ENCODE measurements at regions not wholly inside any gene's neighbourhood (a gene's known extent, or its start where the extent isn't known, plus 50 kb on each side); places are given as distances from the start of the nearest gene placed in this dataset.

DNA sequence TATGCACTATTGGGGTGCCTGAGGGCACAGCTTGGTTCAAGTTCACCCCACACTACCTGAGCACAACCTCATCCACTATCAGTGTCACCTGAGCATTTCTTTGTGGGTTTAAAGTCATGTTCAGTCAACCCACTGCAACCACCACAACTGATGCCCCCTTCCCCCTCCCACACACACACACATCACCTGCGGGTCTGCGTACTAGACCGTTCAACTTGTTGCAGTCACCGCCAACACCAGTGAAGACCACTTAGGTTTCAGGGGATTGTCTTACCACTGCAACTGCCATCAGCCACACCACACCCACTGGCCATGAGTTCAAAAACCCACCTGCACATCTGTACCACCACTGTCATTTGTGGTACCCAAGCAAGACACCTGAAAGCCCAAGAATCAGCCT, 355.0 kb downstream of the SH3BGRL start:
- no peaks in the 10 kb centered on the region for H4K20me1 ChIP-seq (replicated peaks in 1 of 2; ENCODE audit: control insufficient read depth in 1 of 2, insufficient read depth in 2 of 2, low read length in 2 of 2)
- CTCF ChIA-PET (ENCODE audit: partially characterized antibody): interaction anchor here (0.7 kb wide), 1 partner anchor 679 kb away, joined by 3 read pairs; no protein-coding TSS in a partner anchor
- H3K23ac ChIP-seq (ENCODE audit: insufficient read length): no peak overlapping the region
- no peak overlapping the region for H3K4me3 ChIP-seq (ENCODE audit: extremely low read depth in 1 of 4, insufficient read depth in 2 of 4, low read depth in 3 of 4, low read length in 4 of 4)
- POLR2A ChIA-PET (ENCODE audit: partially characterized antibody): interaction anchor here (0.5 kb wide), 1 partner anchor 93 kb away, joined by 3 read pairs; no protein-coding TSS in a partner anchor
- FAIRE-seq (no peak), DNase-seq (ENCODE audit: low read depth in 1 of 2, low spot score in 2 of 2) (no peak)
- H3K79me2 ChIP-seq (ENCODE audit: control insufficient read depth in 1 of 2, insufficient read depth in 2 of 2, low read length in 2 of 2): no peaks in the 10 kb centered on the region
- H3K36me3 ChIP-seq (ENCODE audit: control insufficient read depth in 2 of 4, insufficient read depth in 4 of 4, low read length in 3 of 4): no peaks in the 10 kb centered on the region
- no peak overlapping the region for H2AFZ ChIP-seq (ENCODE audit: low read length)
- no peaks in the 10 kb centered on the region for H3K4me1 ChIP-seq (replicated peaks in 1 of 4; ENCODE audit: control insufficient read depth in 3 of 4, insufficient read depth in 4 of 4, low read length in 3 of 4)
- H2AK5ac ChIP-seq (ENCODE audit: low read depth, low read length): no peak overlapping the region
- H2BK20ac ChIP-seq (ENCODE audit: low read length): no peak overlapping the region
- no peak overlapping the region for H4K91ac ChIP-seq (replicated peaks; ENCODE audit: insufficient read length, low read length)
- H3K79me1 ChIP-seq (ENCODE audit: low read depth, low read length): no peaks in the 10 kb centered on the region
- no peak overlapping the region for H3K9ac ChIP-seq (replicated peaks in 1 of 4; ENCODE audit: extremely low read depth in 1 of 4, low read depth in 3 of 4, low read length in 3 of 4)
- H2BK12ac ChIP-seq (ENCODE audit: low read depth, low read length): no peak overlapping the region
- no peaks in the 10 kb centered on the region for H3K9me3 ChIP-seq (ENCODE audit: insufficient read depth in 2 of 2, low read depth in 1 of 2, low read length in 1 of 2)
- H3K18ac ChIP-seq (ENCODE audit: extremely low read depth, low read length): no peak overlapping the region
- no peak overlapping the region for H3K4ac ChIP-seq (replicated peaks; ENCODE audit: insufficient read length, low read depth, low read length)
- H4K8ac ChIP-seq (ENCODE audit: extremely low read depth, insufficient read depth, low read length): peak overlapping the region; percentile 5; the same call in 1 of the 2 replicates
- no peak overlapping the region for H3K27ac ChIP-seq (ENCODE audit: low read depth, low read length)
- no peak overlapping the region for H2BK15ac ChIP-seq (ENCODE audit: low read length)
- 96% methylated on average over 4 of the region's 4 CpGs; no CpG with 5 or more reads in 1 of the 2 experiments for WGBS, 2 experiments (ENCODE audit: extremely low coverage in 1 of 2, insufficient coverage in 1 of 2, insufficient read length in 1 of 2, insufficient replicate concordance in 2 of 2, low coverage in 1 of 2, low lambda C conversion rate in 2 of 2, missing lambda C conversion rate in 1 of 2)
- no peak overlapping the region for H4K5ac ChIP-seq (ENCODE audit: insufficient read length, low read depth, low read length)
- no peaks in the 10 kb centered on the region for H3K23me2 ChIP-seq (ENCODE audit: low read depth, low read length)
- H3K4me2 ChIP-seq (ENCODE audit: insufficient read depth in 1 of 2, low read depth in 2 of 2, low read length in 2 of 2): no peak overlapping the region
- no peak overlapping the region for H3K14ac ChIP-seq (ENCODE audit: insufficient read length)
- H3K27me3 ChIP-seq (replicated peaks in 1 of 4; ENCODE audit: control insufficient read depth in 3 of 4, extremely low read depth in 1 of 4, insufficient read depth in 3 of 4, low read length in 3 of 4): no peaks in the 10 kb centered on the region
- no peak overlapping the region for H3K56ac ChIP-seq (replicated peaks; ENCODE audit: insufficient read length, low read depth, low read length)
- H2BK120ac ChIP-seq (replicated peaks; ENCODE audit: low read depth, low read length): no peak overlapping the region
- H2BK5ac ChIP-seq (ENCODE audit: low read depth, low read length): no peak overlapping the region
- TF ChIP-seq YY1 (IDR thresholded peaks at IDR 0.05; ENCODE audit: low read depth, low read length) (no peak), CREB1 (IDR thresholded peaks at IDR 0.05) (no peak), POU5F1 (IDR thresholded peaks at IDR 0.05; ENCODE audit: low read depth, low read length) (no peak), HDAC6 (IDR thresholded peaks at IDR 0.05; ENCODE audit: low read depth, low read length) (no peak), KDM5A (IDR thresholded peaks at IDR 0.05; ENCODE audit: low read length) (no peak), CTCF (IDR thresholded peaks at IDR 0.05; ENCODE audit: control extremely low read depth in 1 of 3, insufficient read depth in 1 of 3, low read depth in 1 of 3, low read length in 3 of 3) (no peak), SP2 (IDR thresholded peaks at IDR 0.05; ENCODE audit: low read length) (no peak), HDAC2 (IDR thresholded peaks at IDR 0.05; ENCODE audit: borderline replicate concordance in 1 of 2, low read depth in 2 of 2, low read length in 2 of 2) (no peak), SP1 (IDR thresholded peaks at IDR 0.05; ENCODE audit: low read depth, low read length) (no peak), TAF1 (IDR thresholded peaks at IDR 0.05; ENCODE audit: low read depth, low read length) (no peak), CHD2 (IDR thresholded peaks at IDR 0.05; ENCODE audit: low read length) (no peak), RNF2 (IDR thresholded peaks at IDR 0.05; ENCODE audit: borderline replicate concordance, low read depth, low read length, missing control alignments, poor library complexity, severe bottlenecking) (no peak), SIRT6 (IDR thresholded peaks at IDR 0.05; ENCODE audit: low read length) (no peak)

Measured in H1 (cell line).